ENCODE measurements at regions not wholly inside any gene's neighbourhood (a gene's known extent, or its start where the extent isn't known, plus 50 kb on each side); places are given as distances from the start of the nearest gene placed in this dataset.

DNA sequence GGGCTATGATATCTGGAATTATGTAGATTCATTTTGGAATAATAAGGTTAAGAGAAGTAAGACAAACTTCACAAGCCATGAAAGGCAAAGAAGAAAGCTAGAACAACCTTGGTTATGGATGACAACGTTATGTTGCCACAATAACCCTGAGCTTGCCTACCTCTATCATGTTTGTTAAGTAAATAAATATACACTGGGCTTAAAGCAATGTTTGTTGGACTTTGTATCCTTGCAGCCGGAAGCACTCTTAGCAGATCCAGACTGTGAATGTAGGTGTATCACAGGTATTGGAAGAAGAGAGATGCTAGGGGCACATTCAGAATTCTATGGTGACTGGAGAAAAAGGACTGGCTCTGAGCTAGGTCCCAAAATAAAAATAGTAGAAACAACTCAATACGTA is 214.4 kb downstream of the HS3ST1 start:
- 84 to 92% (median 87%) methylated on average over 3 of the region's 3 CpGs for WGBS, 5 donors
- Histone ChIP-seq H3K9me3 (peaks cover 0 to 11% (median 9%) of the 10 kb centered on the region in 8 donors), H3K4me3 (no peak overlapping the region), H3K36me3 (no peaks in the 10 kb centered on the region), H3K27ac (no peak overlapping the region), H3K27me3 (replicated peaks in 1 of 7) (no peaks in the 10 kb centered on the region), H3K4me1 (no peaks in the 10 kb centered on the region)
- intact Hi-C loops (cut with DNase I; ENCODE audit: low total_unique reads) = no loop called here
- DNase-seq = no peak
- TF ChIP-seq, protein P1, sequence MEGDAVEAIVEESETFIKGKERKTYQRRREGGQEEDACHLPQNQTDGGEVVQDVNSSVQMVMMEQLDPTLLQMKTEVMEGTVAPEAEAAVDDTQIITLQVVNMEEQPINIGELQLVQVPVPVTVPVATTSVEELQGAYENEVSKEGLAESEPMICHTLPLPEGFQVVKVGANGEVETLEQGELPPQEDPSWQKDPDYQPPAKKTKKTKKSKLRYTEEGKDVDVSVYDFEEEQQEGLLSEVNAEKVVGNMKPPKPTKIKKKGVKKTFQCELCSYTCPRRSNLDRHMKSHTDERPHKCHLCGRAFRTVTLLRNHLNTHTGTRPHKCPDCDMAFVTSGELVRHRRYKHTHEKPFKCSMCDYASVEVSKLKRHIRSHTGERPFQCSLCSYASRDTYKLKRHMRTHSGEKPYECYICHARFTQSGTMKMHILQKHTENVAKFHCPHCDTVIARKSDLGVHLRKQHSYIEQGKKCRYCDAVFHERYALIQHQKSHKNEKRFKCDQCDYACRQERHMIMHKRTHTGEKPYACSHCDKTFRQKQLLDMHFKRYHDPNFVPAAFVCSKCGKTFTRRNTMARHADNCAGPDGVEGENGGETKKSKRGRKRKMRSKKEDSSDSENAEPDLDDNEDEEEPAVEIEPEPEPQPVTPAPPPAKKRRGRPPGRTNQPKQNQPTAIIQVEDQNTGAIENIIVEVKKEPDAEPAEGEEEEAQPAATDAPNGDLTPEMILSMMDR (IDR thresholded peaks at IDR 0.05 in 8 of 11, conservative IDR thresholded peaks at IDR 0.05 in 3 of 11) = no peak
- TF ChIP-seq POLR2AphosphoS5 (IDR thresholded peaks at IDR 0.05) (no peak), POLR2A (IDR thresholded peaks at IDR 0.05) (no peak)

DNA sequence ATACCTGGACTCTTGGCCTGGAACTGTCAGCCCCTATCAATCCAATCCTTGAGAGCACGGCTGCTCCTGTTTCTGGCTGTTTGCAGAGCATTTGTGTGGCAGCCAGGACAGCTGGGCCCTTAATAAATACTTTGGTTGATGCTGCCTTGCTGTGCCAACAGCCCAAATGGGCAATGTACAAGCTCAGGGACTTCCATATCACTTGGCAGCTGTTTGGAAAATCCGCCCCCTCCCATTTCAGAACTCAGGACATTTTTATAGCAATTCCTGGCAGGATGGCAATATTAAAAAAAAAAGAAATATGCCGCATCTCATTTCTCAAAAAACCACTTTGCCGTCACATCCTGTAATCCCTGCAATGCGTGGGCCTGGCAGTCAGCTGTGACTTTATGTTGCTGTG is 218.9 kb downstream of the HS3ST1 start:
- Histone ChIP-seq H3K36me3 (no peaks in the 10 kb centered on the region), H3K4me1 (no peaks in the 10 kb centered on the region), H3K4me3 (no peak overlapping the region), H3K27ac (no peak overlapping the region), H3K27me3 (replicated peaks in 1 of 7) (no peaks in the 10 kb centered on the region), H3K9me3 (peaks cover 0 to 32% (median 23%) of the 10 kb centered on the region in 8 donors)
- 74 to 80% (median 79%) methylated on average over 5 of the region's 5 CpGs for WGBS, 5 donors
- no peak for DNase-seq
- intact Hi-C loops (cut with DNase I; ENCODE audit: low total_unique reads) = no loop called here
- TF ChIP-seq POLR2A (IDR thresholded peaks at IDR 0.05) (no peak), POLR2AphosphoS5 (IDR thresholded peaks at IDR 0.05) (no peak)
- TF ChIP-seq, protein P1 (IDR thresholded peaks at IDR 0.05 in 8 of 11, conservative IDR thresholded peaks at IDR 0.05 in 3 of 11) = no peak

DNA sequence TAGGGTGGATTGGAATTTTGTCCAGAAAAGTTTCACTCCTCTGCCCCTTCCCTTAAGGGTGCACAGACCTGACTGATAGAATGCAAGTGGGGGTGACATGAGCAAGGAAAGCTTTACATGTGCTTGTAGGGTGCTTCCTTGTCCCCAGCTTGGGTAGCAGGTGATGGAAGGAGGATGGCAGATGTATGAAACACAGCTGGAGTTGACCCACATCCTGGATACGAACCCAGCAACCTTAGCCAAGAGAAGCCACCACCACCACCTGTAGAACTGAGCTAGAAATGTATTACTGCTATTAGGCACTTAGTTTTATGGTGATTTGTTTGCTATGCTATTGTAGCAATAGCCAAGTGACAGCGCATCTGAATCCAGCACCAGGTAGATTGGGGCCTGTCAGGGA is 227.4 kb downstream of the HS3ST1 start:
- H3K4me3 ChIP-seq = no peak overlapping the region
- H3K27me3 ChIP-seq (replicated peaks in 1 of 7) = no peaks in the 10 kb centered on the region
- intact Hi-C loops (cut with DNase I; ENCODE audit: low total_unique reads) = no loop called here
- TF ChIP-seq POLR2A (IDR thresholded peaks at IDR 0.05) (no peak), POLR2AphosphoS5 (IDR thresholded peaks at IDR 0.05) (no peak)
- TF ChIP-seq, protein P1 (IDR thresholded peaks at IDR 0.05 in 8 of 11, conservative IDR thresholded peaks at IDR 0.05 in 3 of 11) = no peak
- DNase-seq = no peak
- no peaks in the 10 kb centered on the region for H3K4me1 ChIP-seq
- 76 to 83% (median 79%) methylated on average over 2 of the region's 2 CpGs for WGBS, 5 donors
- H3K36me3 ChIP-seq = no peaks in the 10 kb centered on the region
- no peak overlapping the region for H3K27ac ChIP-seq
- peaks cover 0 to 2% (median 0%) of the 10 kb centered on the region in 8 donors for H3K9me3 ChIP-seq

DNA sequence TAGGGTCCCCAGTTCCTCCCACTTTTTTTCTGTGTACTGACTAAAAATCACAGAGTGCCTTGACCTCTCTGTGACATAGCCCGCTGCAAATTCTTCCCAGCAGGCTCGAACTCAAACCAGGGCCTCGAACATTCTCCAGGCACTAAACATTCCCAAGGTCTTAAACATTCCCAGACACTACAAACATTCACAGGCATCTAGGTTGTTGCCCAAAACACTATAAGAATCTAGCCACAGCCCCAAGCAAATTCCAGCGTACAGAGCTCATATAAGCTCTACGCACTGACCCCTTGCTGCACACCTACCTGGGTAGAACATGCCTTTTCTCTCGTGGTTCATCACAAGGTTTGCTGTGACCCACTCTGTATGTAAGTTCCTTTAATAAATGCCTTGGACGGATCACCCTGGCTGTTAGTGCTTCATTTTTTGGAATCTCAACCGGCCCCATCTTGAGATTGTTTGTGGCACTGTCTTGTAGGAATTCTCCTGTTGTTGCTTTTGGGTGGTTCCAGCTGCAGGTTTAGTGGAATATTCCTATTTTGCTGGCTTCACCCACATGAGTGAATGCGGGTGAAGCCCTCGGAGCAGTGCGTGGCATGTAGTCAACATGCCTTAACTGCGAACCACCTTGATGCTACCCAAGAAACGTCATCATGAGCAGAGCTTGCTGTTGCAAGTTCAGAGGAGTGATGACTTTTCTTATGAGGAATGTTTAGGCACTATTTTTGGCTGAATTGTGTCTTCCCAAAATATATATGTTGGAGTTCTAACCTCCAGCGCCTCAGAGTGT is 230.0 kb downstream of the HS3ST1 start:
- TF ChIP-seq POLR2A (IDR thresholded peaks at IDR 0.05) = no peak
- intact Hi-C loops (cut with DNase I; ENCODE audit: low total_unique reads) = no loop called here
- H3K4me1 ChIP-seq = no peaks in the 10 kb centered on the region
- no peak for DNase-seq
- no peak overlapping the region for H3K27ac ChIP-seq
- WGBS, 5 donors = 91 to 96% (median 93%) methylated on average over 13 to 14 of the region's 14 CpGs
- no peaks in the 10 kb centered on the region for H3K9me3 ChIP-seq
- H3K36me3 ChIP-seq = no peaks in the 10 kb centered on the region
- no peaks in the 10 kb centered on the region for H3K27me3 ChIP-seq (replicated peaks in 1 of 7)
- H3K4me3 ChIP-seq = no peak overlapping the region
